ENCODE measurements at regions not wholly inside any gene's neighbourhood (a gene's known extent, or its start where the extent isn't known, plus 50 kb on each side); places are given as distances from the start of the nearest gene placed in this dataset.

- Histone ChIP-seq H3K9me1 (ENCODE audit: control insufficient read depth, insufficient read depth, low read length) (no peaks in the 10 kb centered on the region), H3K9me3 (replicated peaks; ENCODE audit: control insufficient read depth, insufficient read depth, low read depth, low read length) (no peaks in the 10 kb centered on the region), H3K27me3 (ENCODE audit: control insufficient read depth in 2 of 2, insufficient read depth in 2 of 2, low read length in 2 of 2) (no peaks in the 10 kb centered on the region), H3K4me2 (ENCODE audit: insufficient read depth, low read length) (no peak overlapping the region), H3K4me1 (replicated peaks in 1 of 2; ENCODE audit: control insufficient read depth in 2 of 2, insufficient read depth in 2 of 2, low read length in 2 of 2) (no peaks in the 10 kb centered on the region), H4K20me1 (replicated peaks; ENCODE audit: control insufficient read depth, insufficient read depth, low read length) (no peaks in the 10 kb centered on the region), H3K27ac (ENCODE audit: extremely low read depth, low read depth, low read length) (no peak overlapping the region), H2AFZ (ENCODE audit: low read depth, low read length) (no peak overlapping the region), H3K4me3 (no peak overlapping the region), H3K9ac (ENCODE audit: insufficient read depth in 1 of 2, low read depth in 2 of 2, low read length in 2 of 2) (no peak overlapping the region), H3K36me3 (ENCODE audit: control insufficient read depth, insufficient read depth, low read length) (no peaks in the 10 kb centered on the region), H3K79me2 (ENCODE audit: control insufficient read depth, insufficient read depth, low read length) (no peaks in the 10 kb centered on the region)
- ChIA-PET CTCF (ENCODE audit: low intra/inter-chr PET ratio) (no interaction called here), POLR2A (no interaction called here)
- WGBS (ENCODE audit: insufficient coverage, low coverage, missing lambda C conversion rate): 0% methylated on average over 3 of the region's 3 CpGs
- FAIRE-seq (no peak), DNase-seq (ENCODE audit: extremely low read depth in 1 of 4, low spot score in 3 of 4) (no peak), ATAC-seq (no peak)
- in situ Hi-C loops (cut with MboI) (no loop called here), intact Hi-C loops (cut with micrococcal nuclease) (no loop called here)
- TF ChIP-seq E2F3 (CRISPR knock-in tag; IDR thresholded peaks at IDR 0.05) (no peak), ZNF282 (CRISPR knock-in tag; IDR thresholded peaks at IDR 0.05) (no peak), ZNF23 (CRISPR knock-in tag; IDR thresholded peaks at IDR 0.05) (no peak), ESRRA (IDR thresholded peaks at IDR 0.05; ENCODE audit: borderline replicate concordance, low read depth) (no peak), MAFK (IDR thresholded peaks at IDR 0.05; ENCODE audit: low read length) (no peak), SIRT6 (IDR thresholded peaks at IDR 0.05; ENCODE audit: low read depth, low read length) (no peak), RBM15 (IDR thresholded peaks at IDR 0.05; ENCODE audit: insufficient read depth, low read length) (no peak), EP400 (IDR thresholded peaks at IDR 0.05) (no peak), CBX8 (IDR thresholded peaks at IDR 0.05; ENCODE audit: borderline replicate concordance, extremely low read depth, low read depth, low read length, poor library complexity, severe bottlenecking) (no peak), DLX4 (CRISPR knock-in tag; IDR thresholded peaks at IDR 0.05) (no peak), ZNF592 (IDR thresholded peaks at IDR 0.05) (no peak), POLR2AphosphoS2 (IDR thresholded peaks at IDR 0.05; ENCODE audit: low read length) (no peak), CBX5 (IDR thresholded peaks at IDR 0.05; ENCODE audit: borderline replicate concordance, low read depth) (no peak)
- no TSS peak for BruUV-seq (replicated peaks)
Observed at GRCh38 chr2:149819356-149819957, 231.9 kb upstream of the MMADHC start.

Measured in K562 (cell line).